ENCODE measurements at regions not wholly inside any gene's neighbourhood (a gene's known extent, or its start where the extent isn't known, plus 50 kb on each side); places are given as distances from the start of the nearest gene placed in this dataset.

DNA sequence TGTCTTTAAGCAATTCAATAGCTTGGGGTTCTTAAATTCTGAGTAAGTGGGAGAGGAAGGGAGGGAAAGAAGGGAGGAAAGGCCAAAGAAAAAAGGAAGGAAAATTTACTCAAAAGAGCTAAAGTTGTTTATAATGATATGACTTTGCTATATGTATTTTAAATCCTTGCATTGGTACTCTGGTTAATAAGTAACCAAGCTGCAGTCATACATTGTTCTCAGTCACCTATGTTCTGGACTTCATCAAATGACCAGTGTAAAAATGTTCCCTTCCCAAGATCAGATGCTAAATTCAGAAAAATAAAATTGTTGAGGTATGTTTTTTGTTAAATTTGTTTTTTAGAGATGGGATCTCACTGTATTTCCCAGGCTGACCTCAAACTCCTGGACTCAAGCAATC, 259.9 kb upstream of the CPNE8 start:
- TF ChIP-seq, protein P1, sequence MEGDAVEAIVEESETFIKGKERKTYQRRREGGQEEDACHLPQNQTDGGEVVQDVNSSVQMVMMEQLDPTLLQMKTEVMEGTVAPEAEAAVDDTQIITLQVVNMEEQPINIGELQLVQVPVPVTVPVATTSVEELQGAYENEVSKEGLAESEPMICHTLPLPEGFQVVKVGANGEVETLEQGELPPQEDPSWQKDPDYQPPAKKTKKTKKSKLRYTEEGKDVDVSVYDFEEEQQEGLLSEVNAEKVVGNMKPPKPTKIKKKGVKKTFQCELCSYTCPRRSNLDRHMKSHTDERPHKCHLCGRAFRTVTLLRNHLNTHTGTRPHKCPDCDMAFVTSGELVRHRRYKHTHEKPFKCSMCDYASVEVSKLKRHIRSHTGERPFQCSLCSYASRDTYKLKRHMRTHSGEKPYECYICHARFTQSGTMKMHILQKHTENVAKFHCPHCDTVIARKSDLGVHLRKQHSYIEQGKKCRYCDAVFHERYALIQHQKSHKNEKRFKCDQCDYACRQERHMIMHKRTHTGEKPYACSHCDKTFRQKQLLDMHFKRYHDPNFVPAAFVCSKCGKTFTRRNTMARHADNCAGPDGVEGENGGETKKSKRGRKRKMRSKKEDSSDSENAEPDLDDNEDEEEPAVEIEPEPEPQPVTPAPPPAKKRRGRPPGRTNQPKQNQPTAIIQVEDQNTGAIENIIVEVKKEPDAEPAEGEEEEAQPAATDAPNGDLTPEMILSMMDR (IDR thresholded peaks at IDR 0.05; ENCODE audit: borderline replicate concordance, extremely low read depth, insufficient read depth): no peak
- no peak overlapping the region for H3K9ac ChIP-seq (ENCODE audit: low read length in 3 of 3)
- H3K27me3 ChIP-seq (ENCODE audit: control insufficient read depth, insufficient read depth, low read length): no peaks in the 10 kb centered on the region
- intact Hi-C loops (cut with DNase I): no loop called here
- no peak overlapping the region for H3K4me3 ChIP-seq (ENCODE audit: low read length in 3 of 3)
- no peak for DNase-seq
- no peaks in the 10 kb centered on the region for H3K4me1 ChIP-seq (ENCODE audit: control insufficient read depth in 2 of 3, insufficient read depth in 2 of 3, low read depth in 1 of 3, low read length in 3 of 3)
- FAIRE-seq: no peak
- H3K9me3 ChIP-seq (ENCODE audit: control insufficient read depth in 2 of 3, insufficient read depth in 1 of 3, low read length in 3 of 3): no peaks in the 10 kb centered on the region
- H3K36me3 ChIP-seq (ENCODE audit: control insufficient read depth in 2 of 3, insufficient read depth in 3 of 3, low read length in 3 of 3): no peaks in the 10 kb centered on the region
- H3K27ac ChIP-seq (ENCODE audit: low read depth in 2 of 2, low read length in 2 of 2): no peak overlapping the region

DNA sequence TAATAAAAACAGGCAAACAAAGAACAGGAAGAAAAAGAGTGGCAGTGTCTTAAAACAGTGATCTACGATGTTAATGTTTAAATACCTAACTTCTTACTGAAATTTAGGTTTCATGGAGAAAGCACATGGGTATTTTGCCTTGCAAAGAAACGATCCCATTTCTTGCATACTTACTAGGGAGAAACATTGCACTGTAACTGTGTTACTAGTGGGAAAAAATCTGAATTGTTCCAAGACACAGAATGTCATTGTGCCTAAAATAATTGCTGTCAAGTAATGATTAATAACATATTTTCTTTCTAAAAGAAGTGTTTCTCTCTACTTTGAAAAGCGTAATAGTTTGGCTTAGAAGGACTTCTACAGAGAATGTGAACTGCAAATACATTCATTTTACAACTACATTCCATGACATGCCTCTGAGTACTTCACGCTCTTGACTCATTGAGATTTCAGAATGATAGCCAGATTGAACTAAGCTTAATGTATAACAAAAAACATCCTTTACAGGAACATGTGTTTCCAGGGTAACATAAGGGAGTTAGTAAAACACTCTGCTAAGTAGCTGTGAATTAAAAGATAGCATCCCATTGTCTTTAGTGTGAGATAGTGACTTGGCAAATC, 256.2 kb upstream of the CPNE8 start:
- Histone ChIP-seq H3K27me3 (ENCODE audit: control insufficient read depth, insufficient read depth, low read length) (no peaks in the 10 kb centered on the region), H3K27ac (ENCODE audit: low read depth in 2 of 2, low read length in 2 of 2) (no peak overlapping the region), H3K4me3 (ENCODE audit: low read length in 3 of 3) (no peak overlapping the region), H3K36me3 (ENCODE audit: control insufficient read depth in 2 of 3, insufficient read depth in 3 of 3, low read length in 3 of 3) (no peaks in the 10 kb centered on the region), H3K9ac (ENCODE audit: low read length in 3 of 3) (no peak overlapping the region), H3K9me3 (ENCODE audit: control insufficient read depth in 2 of 3, insufficient read depth in 1 of 3, low read length in 3 of 3) (no peaks in the 10 kb centered on the region), H3K4me1 (ENCODE audit: control insufficient read depth in 2 of 3, insufficient read depth in 2 of 3, low read depth in 1 of 3, low read length in 3 of 3) (no peaks in the 10 kb centered on the region)
- TF ChIP-seq, protein P1 (IDR thresholded peaks at IDR 0.05; ENCODE audit: borderline replicate concordance, extremely low read depth, insufficient read depth): no peak
- DNase-seq (peak in 1 of 5 donors; percentile 15), FAIRE-seq (no peak)
- intact Hi-C loops (cut with DNase I): no loop called here

DNA sequence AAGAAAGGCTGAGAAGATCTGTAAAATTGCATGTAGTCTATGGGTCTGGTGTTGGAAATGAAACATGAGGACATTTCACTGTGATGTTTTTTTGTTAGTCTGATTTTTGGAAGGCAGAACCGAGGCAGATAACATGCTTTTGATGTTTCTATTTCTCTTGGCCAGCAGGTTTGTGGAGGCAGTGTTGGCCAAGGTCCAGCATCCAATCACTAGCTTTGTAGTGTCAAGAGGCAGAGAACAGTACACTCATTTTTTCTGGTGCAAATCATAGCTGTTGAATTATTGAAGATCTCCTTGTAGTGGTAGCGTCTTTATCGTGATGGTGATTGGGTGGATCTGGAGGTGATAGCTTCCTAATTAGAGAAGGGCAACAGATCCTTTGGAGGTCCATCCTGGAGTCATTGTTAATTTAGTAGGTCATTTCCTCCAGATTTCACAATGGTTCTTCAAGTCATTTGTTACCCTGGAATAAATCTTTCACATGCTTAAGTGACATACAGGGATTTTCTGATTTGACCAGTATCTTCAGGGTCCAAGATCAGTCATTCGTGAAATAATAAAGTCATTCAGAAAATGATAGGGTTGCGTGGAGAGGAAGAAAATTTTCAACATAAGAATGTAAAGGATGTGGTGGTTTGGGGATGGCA, 252.4 kb upstream of the CPNE8 start:
- no peaks in the 10 kb centered on the region for H3K4me1 ChIP-seq (ENCODE audit: control insufficient read depth in 2 of 3, insufficient read depth in 2 of 3, low read depth in 1 of 3, low read length in 3 of 3)
- DNase-seq: peak in 1 of 5 donors; percentile 21
- no peaks in the 10 kb centered on the region for H3K9me3 ChIP-seq (ENCODE audit: control insufficient read depth in 2 of 3, insufficient read depth in 1 of 3, low read length in 3 of 3)
- intact Hi-C loops (cut with DNase I): no loop called here
- H3K9ac ChIP-seq (ENCODE audit: low read length in 3 of 3): no peak overlapping the region
- no peak overlapping the region for H3K4me3 ChIP-seq (ENCODE audit: low read length in 3 of 3)
- no peaks in the 10 kb centered on the region for H3K36me3 ChIP-seq (ENCODE audit: control insufficient read depth in 2 of 3, insufficient read depth in 3 of 3, low read length in 3 of 3)
- FAIRE-seq: no peak
- no peak overlapping the region for H3K27ac ChIP-seq (ENCODE audit: low read depth in 2 of 2, low read length in 2 of 2)
- TF ChIP-seq, protein P1 (IDR thresholded peaks at IDR 0.05; ENCODE audit: borderline replicate concordance, extremely low read depth, insufficient read depth): no peak
- no peaks in the 10 kb centered on the region for H3K27me3 ChIP-seq (ENCODE audit: control insufficient read depth, insufficient read depth, low read length)

Data from kidney (tissue), 13 donors.